HFFc6 (cell line): ENCODE measurements at regions not wholly inside any gene's neighbourhood (a gene's known extent, or its start where the extent isn't known, plus 50 kb on each side); places are given as distances from the start of the nearest gene placed in this dataset.

ENCODE experiments used
- DNase-seq: peaks from one replicate; pipeline ENCODE4 v3.0.0-alpha.2; 2018
- H3K27ac Mint-ChIP-seq: 2 replicates; pipeline ENCODE4 v1.8.0; 2020; ENCODE audit warnings: mild to moderate bottlenecking, mixed read lengths
- H3K27me3 Mint-ChIP-seq: 2 replicates; pipeline ENCODE4 v1.8.0; 2021; ENCODE audit warnings: mild to moderate bottlenecking, moderate library complexity, mixed read lengths; ENCODE audit not compliant: insufficient read depth
- H3K36me3 Mint-ChIP-seq: 2 replicates; pipeline ENCODE4 v1.8.0; 2021; ENCODE audit warnings: low read depth, mixed read lengths
- H3K4me1 Mint-ChIP-seq: 2 replicates; pipeline ENCODE4 v1.8.0; 2020; ENCODE audit warnings: low read depth, mixed read lengths
- H3K4me3 Mint-ChIP-seq: 2 replicates; pipeline ENCODE4 v1.8.0; 2020; ENCODE audit warnings: mild to moderate bottlenecking, moderate library complexity, mixed read lengths
- H3K9me3 Mint-ChIP-seq: 2 replicates; pipeline ENCODE4 v1.8.0; 2020; ENCODE audit warnings: mild to moderate bottlenecking, mixed read lengths
- TF ChIP-seq, protein P1 (sequence below): fragments of 200-600 bp; sonication (generic); IDR thresholded peaks from 2 replicates; pipeline ENCODE4 v1.5.0; 2021; ENCODE audit warnings: antibody characterized with exemption, mild to moderate bottlenecking

DNA sequence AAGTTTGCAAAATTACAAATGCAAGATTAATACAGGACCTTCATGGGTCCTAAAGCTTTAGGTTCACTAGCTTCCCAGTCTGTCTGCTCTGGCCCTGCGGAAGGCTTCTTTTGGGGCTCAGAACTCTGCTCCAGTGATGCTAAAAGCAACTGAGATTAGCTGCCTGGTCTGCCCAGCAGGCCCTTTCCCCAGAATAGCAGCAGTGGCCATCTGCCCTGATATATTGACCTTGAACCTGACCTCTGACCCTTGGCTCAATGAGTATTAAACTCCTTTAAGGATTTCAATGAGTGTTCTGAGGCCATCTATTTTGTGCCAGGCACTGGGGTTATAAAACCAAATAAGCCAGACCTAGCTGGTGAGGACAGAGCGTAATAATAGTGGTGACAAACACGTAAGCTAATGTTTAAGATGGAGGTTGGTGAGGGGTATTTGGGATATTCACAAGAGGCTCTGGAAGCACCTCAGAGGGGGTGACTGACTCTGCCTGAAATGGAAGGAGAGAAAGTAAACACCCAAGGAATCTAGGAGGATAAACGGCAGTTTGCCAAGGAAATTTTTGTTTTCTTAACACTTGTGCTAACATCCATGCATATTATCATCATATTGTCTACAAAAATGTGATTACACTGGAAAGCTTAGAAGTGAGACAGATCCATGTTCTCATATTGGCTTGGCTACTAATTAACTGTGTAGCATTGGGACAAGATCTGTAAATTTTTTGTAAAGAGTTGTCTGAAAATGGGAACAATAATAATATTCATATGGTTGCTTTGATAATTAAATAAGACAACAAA is 50.4 kb upstream of the LCLAT1 start:
- DNase-seq: no peak
- TF ChIP-seq, protein P1, sequence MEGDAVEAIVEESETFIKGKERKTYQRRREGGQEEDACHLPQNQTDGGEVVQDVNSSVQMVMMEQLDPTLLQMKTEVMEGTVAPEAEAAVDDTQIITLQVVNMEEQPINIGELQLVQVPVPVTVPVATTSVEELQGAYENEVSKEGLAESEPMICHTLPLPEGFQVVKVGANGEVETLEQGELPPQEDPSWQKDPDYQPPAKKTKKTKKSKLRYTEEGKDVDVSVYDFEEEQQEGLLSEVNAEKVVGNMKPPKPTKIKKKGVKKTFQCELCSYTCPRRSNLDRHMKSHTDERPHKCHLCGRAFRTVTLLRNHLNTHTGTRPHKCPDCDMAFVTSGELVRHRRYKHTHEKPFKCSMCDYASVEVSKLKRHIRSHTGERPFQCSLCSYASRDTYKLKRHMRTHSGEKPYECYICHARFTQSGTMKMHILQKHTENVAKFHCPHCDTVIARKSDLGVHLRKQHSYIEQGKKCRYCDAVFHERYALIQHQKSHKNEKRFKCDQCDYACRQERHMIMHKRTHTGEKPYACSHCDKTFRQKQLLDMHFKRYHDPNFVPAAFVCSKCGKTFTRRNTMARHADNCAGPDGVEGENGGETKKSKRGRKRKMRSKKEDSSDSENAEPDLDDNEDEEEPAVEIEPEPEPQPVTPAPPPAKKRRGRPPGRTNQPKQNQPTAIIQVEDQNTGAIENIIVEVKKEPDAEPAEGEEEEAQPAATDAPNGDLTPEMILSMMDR: no peak
- Mint-ChIP-seq H3K36me3 (no peaks in the 10 kb centered on the region), H3K27me3 (peaks cover 7% of the 10 kb centered on the region), H3K4me3 (no peak overlapping the region), H3K27ac (no peak overlapping the region), H3K9me3 (no peaks in the 10 kb centered on the region), H3K4me1 (peaks cover 9% of the 10 kb centered on the region)
